RPMI8226 (cell line): ENCODE measurements at regions not wholly inside any gene's neighbourhood (a gene's known extent, or its start where the extent isn't known, plus 50 kb on each side); places are given as distances from the start of the nearest gene placed in this dataset.

Source experiments
- DNase-seq: peaks from one replicate; pipeline ENCODE4 v3.0.0-alpha.2; 2015

DNA sequence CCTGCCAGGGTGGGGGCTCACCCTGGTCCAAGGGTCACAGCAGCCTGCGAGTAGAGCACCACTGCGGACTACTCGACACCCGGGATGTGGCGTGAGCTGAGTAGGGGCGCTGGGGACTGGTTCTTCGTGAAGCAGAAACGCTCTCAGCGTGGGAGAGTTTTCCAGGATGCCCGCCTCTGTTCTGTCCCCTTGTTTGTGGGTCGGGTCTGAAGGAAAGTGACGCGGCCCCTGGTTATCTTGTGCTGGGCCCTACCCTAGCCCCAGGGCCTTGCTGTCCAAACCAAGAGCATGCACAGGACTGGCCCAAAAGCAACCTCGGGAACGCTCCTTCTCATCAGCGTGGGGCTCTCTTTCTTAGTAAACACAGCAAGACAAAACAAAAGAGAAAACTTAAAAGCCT lies 303.3 kb downstream of the IRF8 start:
- DNase-seq, result no peak

DNA sequence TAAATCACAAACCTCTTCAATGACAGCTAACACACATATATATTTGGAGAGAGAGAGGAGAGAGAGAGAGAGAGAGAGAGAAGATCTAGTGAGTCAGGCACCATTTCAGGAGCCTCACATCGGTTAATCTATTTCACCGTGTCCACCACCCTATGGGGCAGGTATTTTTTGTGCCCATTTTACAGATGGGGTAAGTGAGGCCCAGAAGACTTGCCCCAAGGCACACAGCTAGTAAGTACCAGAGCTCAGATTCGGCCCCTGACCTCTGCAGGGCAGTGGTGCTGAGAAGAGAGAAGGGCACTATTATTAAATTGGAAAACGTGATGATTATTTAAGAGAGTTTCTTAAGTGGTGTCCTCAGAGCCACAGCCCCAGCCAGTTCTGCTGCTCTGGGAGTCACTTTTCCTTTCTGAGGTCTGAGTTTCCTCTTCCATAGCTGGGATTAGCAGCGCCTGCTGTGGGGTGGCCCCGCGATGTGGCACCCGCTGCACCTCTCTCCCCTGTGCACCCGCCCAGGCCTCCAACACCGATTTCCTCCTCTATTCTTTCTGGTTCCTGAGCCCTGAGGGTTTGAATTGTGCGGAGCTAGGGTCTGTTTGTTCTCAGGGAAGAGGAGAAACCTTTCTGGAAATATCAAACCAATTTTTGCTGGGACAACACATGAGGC lies 303.9 kb downstream of the IRF8 start:
- no peak for DNase-seq

DNA sequence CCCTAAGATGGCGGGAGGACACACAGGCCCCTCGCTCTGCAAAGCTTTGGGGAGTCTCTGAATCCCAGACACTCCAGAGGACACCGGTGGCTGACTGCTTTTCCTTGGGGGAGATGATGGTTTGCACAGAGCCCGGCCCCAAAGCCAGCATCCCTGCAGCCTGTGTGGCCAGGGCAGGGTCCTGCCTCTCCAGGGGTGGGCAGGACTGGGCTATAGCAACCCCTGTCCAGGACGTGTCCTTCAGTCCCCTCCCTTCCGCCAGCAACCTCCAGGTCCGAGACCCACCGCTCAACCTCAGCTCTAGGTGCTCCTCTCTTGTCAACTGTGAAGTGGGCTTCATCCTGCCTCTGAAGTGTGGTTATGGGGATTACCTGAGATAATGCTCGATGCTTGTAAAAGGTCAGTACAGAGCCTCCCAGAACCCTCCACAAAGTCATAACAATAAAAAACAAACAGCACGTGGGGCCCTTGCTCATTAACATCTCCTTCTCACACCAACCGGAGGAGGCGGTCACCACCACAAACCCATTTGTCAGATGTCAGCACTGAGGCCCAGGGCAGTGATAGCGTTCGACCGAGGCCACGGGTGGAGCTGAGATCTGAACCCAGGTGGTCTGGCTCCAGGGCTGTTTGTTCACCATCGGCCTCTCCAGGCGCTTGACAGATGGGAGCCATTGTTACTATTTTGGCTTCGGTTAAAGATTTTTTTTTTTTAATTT lies 304.8 kb downstream of the IRF8 start:
- DNase-seq, result no peak

DNA sequence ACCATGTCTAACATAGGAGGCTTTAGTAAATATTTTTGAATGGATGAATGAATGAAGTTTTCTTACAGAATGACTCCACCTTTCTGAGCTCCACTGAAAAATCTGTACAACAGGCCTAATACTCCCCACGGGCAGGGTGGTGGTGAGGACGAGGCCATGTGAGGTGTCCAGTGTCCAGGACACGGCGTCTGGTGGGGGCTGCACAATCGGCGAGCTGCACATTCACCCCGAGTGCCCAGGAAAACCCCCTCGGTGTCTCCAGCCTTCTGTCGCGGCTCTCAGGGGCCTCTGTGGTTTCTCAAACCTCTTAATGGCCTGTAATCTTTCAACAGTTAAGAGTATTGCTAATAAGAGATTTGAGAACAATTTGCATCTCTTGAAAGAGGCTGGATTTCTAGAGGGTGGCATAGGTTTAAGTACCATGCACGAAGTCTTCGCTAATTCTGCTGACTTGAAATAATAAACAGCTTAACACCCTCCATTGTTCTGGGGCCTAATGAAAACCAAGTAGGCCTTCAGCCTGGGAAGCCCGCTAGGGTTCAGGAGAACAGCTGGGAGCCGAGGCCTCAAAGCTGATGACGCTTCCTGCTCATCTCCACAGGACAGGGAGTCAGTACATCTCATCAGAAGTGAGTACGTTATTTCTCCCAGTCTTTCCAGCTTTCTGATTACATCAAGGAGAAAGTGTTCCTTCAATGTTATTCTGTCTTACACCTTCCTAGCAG lies 304.6 kb upstream of the FOXF1 start:
- no peak for DNase-seq

DNA sequence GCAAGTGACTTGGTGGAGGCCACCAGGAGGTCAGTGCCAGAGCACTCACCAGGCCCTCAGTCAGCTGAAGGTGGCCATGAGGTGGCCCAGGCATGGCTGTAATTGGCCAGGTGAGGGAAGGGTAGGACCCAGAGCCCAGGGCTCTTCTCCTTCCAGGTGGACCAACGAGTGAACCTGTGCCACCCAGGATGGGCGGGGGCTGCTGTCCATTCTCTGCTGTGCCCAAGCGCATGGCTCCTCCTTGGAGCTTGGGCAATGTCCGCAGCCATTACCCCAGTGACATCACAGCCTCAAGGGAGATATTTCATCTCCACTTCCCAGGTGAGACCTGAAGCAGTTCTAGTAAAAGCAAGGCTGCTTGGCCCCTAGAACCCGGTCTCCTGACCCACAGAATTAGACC lies 303.0 kb upstream of the FOXF1 start:
- no peak for DNase-seq

DNA sequence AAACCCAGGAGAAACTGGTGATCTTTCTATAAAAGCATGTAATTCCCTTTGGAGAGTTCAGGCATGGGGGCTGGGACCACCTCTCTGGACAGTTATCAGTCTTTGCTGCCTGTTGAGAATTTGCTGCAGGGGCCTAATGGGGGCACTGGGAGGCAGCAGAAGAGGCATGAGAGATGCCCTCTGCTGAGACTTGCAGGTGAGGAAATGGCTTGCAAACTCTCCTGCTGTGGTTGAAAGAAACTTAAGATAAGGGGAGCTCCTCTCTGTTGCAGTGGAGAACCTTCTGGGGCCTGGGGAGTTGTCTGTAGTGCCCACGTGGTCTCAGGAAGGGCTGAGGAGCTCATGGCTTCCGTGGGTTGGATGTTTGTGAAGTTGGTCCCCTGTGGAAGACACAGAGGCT lies 301.1 kb upstream of the FOXF1 start:
- DNase-seq, result no peak

DNA sequence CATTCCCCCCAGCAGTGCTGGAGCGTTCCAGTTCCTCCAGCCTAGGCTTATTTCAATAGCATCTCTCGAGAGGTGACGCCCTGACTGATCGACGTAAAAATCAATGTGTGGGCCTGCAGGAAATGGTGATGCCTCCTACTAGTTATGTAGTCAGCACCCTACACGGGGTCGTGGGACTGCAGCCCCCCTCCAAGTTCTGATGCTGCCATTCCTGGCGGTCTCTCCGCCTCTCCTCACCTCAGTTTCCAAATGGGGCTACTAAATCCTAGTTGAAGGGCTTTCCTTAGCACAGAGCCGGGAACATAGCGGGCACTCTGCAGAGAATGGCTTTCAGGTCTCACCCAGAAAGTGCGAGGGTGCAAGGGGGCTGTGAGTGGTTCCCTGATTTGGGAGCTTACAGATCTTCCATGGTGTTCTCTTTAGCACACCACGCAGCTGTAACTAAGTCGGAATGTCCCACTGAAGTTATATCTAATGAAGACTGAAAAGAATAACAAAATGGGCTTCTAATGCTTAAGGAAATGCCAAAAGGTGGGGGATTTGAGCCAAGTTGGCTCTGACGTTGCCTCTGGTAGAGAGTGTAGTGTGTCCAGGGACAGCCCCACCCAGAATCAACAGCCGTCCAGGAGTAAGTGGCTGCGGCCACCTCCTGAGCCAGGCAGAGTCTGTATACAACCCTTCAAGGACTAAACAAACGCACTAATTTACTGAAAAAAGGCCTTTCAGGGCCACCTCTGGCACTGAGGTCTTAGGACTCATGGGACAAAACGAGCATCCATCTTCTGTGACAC lies 299.7 kb upstream of the FOXF1 start:
- DNase-seq, result no peak

DNA sequence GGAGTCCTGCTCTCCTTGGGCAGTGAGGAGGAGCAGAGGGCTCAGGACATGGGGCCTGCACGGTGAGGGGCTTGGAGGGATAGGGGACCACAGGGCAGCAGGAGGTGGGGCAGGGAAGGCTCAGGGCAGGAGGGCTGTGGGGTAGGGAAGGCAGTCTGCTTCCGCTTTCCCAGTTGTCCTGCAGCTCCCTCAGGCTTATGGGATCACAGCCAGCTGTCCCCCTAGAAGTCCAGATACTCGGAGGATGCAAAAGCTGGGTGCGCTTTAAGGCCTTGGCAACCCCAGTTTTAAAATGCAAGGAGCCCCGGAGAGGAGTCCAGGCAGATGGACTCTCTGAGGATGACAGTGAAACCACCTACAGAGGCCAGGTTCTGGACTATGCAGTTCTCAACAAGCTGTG lies 299.1 kb upstream of the FOXF1 start:
- DNase-seq, result no peak

DNA sequence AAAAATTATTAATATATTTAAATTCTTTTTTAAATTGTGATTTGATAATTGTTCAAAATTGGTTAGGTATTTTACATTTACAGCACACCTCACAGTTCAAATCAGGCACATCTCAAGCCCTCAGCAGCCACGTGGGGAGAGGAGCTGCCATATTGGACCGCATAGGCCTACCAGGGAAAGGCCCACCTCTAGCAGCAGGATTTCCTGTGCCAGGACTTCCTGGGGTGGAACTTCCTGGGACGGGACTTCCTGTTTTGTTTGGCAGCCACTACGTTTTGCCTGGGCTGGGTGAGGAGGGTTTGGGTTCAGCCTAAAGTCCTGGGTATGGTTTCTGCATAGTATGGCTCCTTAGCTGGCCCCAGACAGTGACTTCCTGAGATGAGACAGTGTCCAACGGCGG lies 298.5 kb upstream of the FOXF1 start:
- DNase-seq, result no peak

DNA sequence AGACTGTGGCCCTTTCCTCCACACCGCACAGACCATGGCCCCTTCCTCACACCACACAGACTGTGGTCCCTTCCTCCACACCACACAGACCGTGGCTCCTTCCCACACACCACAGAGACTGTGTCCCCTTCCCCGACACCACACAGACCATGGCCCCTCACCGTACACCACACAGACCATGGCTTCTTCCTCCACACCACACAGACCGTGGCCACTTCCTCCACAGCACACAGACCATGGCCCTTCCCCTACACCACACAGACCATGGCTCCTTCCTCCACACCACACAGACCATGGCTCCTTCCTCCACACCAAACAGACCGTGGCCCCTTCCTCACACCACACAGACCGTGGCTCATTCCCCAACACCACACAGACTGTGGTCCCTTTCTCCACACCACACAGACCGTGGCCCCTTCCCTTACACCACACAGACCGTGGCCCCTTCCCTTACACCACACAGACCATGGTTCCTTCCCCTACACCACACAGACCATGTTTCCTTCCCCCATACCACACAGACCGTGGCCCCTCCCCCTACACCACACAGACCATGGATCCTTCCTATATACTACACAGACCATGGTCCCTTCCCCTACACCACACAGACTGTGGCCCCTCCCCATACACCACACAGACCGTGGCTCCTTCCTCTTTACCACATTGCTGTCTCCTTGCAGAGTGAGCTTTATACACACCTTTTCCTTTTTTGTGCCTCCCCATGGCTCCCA lies 297.5 kb upstream of the FOXF1 start:
- DNase-seq, result no peak

DNA sequence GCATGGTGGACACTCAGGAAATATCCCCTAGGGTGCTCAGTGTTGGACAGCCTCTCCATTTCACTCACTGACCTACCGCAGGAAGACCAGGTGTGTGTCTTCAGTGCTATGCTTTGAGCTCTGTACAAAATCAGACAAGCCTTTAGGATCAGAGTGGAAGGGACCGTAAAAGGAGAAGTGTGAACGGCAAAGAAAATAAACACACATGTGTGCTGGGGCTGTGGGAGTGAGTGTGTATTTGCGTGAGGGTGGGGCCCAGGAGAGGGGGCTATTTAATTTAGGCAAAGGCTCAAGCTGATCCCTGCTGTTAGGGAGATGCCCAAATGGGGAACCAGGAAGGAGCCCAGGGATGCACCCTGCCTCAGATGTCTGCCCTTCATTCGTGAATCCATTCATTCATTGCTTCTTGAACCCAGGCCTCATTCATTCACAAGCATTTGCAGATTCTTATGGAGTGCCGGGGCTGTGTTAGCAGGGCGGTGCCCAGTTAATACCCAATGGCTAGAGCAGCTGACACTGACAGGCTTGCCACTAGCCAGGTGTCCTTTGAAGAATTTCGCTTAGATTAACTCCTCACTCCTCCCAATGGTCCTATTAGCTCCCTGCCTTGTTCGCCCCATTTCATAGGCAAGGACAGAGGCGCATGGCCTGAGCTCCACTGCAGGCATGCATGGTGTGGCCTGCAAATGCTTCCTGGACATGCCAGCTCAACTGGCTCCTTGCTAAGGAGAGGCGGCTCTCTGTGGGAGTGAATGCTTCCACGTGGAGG lies 296.7 kb upstream of the FOXF1 start:
- no peak for DNase-seq

DNA sequence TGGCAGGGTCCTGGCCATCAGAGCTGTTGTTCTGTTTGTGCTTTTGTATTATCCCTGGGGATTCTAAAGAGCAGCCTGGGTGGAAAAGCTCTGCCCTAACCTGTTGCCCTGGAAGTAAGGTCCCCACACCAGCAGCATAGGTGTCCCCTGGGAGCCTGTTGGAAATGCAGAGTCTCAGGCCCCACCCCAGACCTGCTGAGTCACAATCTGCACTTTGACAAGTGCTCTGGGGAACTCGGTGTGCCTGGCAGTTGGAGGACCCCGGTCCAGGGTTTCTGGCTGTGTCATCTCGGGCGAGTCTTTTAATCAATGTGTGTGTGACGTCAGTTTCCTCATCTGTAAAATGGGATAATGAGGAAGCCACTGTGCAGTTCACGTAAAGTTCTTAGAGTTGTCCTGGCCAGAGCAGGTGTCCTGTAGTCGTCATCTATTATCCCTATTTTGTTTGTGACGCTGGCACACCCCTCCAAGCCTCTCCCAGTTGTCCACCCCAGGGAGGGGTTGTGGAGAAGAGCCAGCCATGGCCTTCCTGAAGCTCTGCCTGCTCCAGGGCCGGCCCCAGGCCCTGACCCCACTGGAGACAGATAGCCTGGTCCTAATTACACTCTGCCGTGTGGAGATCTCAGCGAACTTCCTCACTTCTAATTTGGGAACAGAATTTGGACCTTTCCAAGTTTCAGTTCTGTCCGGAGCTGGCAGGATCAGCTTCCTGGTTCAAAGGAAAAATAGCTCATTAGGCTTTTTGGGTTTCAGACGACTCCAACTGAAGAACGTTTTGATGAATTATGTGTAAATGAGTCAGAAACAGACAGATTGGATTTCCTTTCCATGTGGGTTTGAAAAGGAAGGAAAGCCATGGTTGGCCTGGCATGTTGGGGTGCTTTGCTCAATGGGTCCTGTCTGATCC lies 295.7 kb upstream of the FOXF1 start:
- no peak for DNase-seq

DNA sequence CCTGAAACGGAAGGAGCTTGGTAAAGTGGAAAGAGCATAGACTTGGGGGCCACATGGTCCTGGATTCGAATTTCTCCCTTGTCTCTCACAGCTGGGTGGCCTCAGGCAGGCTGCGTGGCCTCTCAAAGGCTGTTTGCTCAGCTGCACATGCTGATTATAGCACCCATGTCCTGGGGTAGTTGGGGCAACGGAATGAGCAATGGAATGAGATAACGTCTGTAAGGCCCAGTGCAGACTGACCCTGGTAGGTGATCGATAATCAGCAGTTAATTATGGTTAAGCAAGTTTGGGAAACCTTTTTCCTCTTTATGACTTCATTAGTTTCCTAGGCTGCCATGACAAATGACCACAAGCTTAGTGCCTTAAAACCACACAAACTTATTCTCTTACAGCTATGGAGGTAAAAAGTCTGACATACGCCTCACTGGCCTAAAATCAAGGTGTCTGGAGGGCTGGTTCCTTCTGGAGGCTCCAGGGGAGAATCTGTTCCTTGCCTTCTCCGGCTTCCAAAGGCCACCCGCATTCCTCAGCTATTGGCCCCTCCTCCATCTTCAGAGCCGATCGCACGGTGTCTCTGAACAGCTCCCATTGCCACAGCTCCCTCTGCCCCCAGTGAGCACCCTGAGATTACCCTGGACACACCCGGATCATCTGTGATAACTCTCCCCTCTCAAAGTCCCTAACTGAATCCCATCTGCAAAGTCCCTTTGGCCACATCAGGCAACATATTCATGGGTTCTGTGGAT lies 294.9 kb upstream of the FOXF1 start:
- no peak for DNase-seq

DNA sequence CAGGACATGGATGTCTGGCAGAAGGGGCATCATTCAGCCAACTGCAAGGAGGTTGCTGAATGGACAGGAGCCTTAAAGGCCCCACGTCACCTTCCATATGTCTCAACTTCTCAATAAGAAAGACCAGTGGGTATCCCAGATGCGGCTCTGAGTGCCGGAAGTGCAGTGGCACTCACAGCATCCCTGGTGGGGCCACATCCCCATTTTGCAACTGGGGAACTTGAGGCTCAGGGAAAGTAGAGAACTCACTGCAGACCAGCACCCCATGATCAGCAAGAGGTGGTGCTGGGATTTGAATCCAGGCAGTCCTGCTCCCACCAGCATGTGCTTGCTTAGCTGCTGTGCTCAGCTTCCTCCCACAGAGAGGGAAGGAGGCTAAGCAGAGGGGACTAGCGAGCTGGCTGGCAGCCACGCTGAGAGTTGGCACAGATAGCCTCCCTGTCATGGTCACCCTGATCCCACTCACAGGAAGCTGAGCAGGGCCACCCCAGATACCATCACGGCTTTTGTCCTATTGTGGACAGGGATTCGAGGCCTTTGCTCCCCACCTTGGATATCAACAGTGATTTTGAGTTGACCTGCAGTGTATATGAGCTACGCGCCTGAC lies 294.2 kb upstream of the FOXF1 start:
- no peak for DNase-seq

DNA sequence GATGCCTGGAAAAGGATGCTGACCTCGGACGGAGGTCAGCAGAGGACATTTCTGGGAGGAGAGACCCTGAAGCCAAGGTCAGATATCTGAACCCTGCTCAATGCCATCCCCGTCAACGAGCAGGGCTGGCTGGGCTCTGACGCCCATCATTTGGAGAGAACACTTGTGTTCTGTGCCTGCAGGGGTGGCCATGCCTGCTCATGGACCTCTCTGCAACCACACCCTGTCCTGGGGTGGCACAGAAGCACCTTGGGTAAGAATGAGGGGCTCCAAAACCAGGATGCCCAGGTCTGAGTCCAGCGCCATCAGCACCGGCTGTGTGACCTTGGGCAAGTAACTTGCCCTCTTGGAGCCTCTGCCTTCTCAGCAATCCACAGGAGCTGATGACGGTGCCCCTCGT lies 293.7 kb upstream of the FOXF1 start:
- no peak for DNase-seq

DNA sequence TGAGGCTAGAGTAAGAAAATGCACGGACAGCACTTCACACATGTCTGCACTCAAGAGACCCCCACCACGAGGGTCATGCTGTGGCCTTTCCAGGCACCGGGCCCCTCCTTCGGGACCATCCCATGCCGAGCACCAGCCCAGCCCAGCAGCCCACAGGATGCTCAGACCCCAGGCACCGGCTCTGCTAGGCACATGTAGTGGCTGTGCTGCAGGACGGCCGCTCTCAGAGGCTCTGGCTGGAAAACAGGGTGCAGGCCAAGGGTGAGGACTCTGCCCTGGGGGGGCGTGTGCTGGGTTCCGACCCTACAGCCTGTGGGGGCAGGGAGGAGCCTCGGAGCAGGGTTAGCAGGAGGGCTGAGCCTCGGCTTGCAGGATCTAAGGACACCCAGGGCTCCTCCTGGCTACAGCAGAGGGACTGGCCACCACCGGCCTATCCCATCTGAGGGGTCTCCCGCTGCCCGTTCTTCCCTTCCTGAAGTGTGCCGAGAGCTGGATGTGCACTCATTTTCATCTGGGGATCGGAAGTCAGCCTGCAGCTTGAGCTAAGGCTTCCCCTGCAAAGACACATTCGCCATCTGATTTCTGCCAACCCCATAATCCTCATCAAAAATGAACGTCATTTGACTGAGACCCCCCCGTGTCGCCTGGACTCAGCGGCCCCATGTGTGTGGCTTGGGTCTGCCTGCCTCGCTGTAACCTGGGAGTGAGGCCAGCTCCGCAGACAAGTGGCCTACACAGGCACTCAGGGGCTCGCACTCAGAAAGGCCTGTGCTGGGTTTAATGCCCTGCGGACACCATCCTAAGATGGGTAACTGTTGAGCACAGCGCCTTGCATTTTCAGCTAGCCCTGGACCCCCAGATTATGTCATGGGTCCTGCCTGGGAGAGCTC lies 293.1 kb upstream of the FOXF1 start:
- no peak for DNase-seq

DNA sequence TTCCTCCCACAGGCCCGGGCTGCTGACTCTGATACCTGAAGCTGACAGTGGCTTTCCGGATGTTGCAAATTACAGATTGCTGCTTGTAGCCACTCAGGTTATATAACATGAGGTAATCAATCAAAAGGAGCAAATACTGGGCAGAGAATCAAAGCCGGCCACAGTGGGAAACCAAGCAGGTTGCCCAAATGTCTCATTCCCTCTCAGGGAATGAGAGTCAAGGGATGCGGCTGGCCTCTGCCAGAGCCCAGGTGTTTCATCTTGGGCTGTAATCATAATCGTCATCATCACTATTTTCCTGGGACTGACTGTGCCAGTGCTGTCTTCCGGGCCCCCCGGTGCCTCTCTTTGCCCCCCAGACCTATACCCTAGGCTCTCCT lies 292.4 kb upstream of the FOXF1 start:
- no peak for DNase-seq

DNA sequence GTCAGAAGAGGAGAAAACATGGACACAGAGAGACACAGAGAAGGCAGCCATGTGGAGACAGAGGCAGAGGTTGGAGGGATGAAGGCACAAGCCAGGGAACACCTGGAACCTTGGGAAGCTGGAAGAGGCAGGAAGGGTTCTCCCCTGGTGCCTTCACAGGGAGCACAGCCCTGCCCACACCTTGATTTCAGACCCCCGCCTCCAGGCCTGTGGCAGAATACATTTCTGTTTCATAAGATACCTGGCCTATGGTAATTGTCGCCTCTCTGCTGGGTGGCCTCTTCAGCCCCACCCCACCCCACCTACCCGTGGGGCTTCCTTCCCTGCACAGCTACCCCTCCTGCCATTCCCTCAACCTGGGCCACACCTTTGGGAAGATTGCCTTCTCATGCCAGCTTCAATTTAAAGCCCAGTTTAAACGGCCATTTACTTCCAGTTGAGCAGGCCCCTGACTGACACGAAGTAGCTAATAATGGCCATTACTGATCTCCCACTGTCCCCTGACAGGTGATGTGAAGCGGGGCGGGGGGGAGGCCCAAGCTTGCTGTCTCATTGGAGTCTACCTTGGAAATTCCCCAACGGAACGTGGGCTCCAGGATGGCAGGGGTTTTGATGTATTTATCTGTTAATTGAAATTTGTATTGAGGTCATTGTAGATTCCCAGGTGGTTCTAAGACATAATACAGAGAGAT lies 291.7 kb upstream of the FOXF1 start:
- DNase-seq, result no peak
